ENCODE measurements at regions not wholly inside any gene's neighbourhood (a gene's known extent, or its start where the extent isn't known, plus 50 kb on each side); places are given as distances from the start of the nearest gene placed in this dataset.

- no peak for TF ChIP-seq CTCF (conservative IDR thresholded peaks at IDR 0.05; ENCODE audit: low read length)
- no peak overlapping the region for H3K4me3 ChIP-seq (ENCODE audit: low read length)
- DNase-seq (ENCODE audit: low read depth) = no peak
Observed at GRCh38 chr10:133004478-133004877, 62.1 kb upstream of the CFAP46 start.

GRCh38 chr10:133003188-133003587 lies 60.8 kb upstream of the CFAP46 start:
- H3K4me3 ChIP-seq (ENCODE audit: low read length) = no peak overlapping the region
- no peak for TF ChIP-seq CTCF (conservative IDR thresholded peaks at IDR 0.05; ENCODE audit: low read length)
- no peak for DNase-seq (ENCODE audit: low read depth)

- H3K4me3 ChIP-seq (ENCODE audit: low read length) = no peak overlapping the region
- no peak for DNase-seq (ENCODE audit: low read depth)
- TF ChIP-seq CTCF (conservative IDR thresholded peaks at IDR 0.05; ENCODE audit: low read length) = no peak
Observed at GRCh38 chr10:133002685-133003084, 60.3 kb upstream of the CFAP46 start.

- H3K4me3 ChIP-seq (ENCODE audit: low read length) = no peak overlapping the region
- no peak for DNase-seq (ENCODE audit: low read depth)
- no peak for TF ChIP-seq CTCF (conservative IDR thresholded peaks at IDR 0.05; ENCODE audit: low read length)
Observed at GRCh38 chr10:133001114-133001513, 58.7 kb upstream of the CFAP46 start.

- H3K4me3 ChIP-seq (ENCODE audit: low read length) = no peak overlapping the region
- DNase-seq (ENCODE audit: low read depth) = no peak
- no peak for TF ChIP-seq CTCF (conservative IDR thresholded peaks at IDR 0.05; ENCODE audit: low read length)
Observed at GRCh38 chr10:133000648-133001047, 58.3 kb upstream of the CFAP46 start.

GRCh38 chr10:132997517-132998265 lies 55.3 kb upstream of the CFAP46 start:
- TF ChIP-seq CTCF (conservative IDR thresholded peaks at IDR 0.05; ENCODE audit: low read length) = no peak
- no peak for DNase-seq (ENCODE audit: low read depth)
- no peak overlapping the region for H3K4me3 ChIP-seq (ENCODE audit: low read length)

GRCh38 chr10:132996603-132997343 lies 54.4 kb upstream of the CFAP46 start:
- DNase-seq (ENCODE audit: low read depth) = no peak
- TF ChIP-seq CTCF (conservative IDR thresholded peaks at IDR 0.05; ENCODE audit: low read length) = no peak
- no peak overlapping the region for H3K4me3 ChIP-seq (ENCODE audit: low read length)

Data from AG10803 (cell line).